ENCODE measurements at regions not wholly inside any gene's neighbourhood (a gene's known extent, or its start where the extent isn't known, plus 50 kb on each side); places are given as distances from the start of the nearest gene placed in this dataset.
"Not testable (repeated sequence)": the region's sequence is repeated elsewhere in the genome, so short reads cannot be mapped to it uniquely, and the experiment has no call there.

DNA sequence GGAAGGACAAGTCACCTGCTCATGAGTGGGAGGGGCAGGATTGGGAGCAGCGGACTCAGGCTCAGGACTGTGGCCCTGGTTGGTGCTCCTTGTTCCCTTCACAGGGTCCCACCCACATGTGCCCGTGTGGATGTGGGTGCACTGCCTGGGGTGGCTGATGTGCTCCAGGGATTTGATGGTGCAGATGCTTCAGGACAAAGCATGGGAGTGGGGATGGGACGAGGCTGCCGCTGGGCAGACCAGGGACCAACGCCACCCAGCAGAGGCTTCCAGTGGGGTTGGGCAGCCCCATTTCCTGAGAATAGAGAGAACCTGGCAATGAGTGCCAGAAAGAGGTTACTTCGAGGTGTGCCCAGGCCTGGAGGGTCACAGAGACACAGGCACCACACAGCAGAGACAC lies 65.5 kb upstream of the IGLL5 start:
- DNase-seq, result no peak

DNA sequence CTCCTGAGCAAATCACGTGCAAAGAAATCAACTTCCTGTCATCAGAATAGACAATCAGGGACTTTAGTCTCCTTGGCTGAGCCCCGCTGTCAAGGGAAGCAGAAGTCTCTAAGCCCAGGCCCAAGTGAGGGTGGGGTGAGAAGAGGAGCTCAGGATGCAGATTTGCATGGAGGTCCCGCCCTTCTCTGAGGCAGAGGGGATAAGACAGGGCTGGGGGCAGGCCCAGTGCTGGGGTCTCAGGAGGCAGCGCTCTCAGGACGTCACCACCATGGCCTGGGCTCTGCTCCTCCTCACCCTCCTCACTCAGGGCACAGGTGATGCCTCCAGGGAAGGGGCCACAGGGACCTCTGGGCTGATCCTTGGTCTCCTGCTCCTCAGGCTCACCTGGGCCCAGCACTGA lies 65.1 kb upstream of the IGLL5 start:
- not testable (repeated sequence) for DNase-seq

DNA sequence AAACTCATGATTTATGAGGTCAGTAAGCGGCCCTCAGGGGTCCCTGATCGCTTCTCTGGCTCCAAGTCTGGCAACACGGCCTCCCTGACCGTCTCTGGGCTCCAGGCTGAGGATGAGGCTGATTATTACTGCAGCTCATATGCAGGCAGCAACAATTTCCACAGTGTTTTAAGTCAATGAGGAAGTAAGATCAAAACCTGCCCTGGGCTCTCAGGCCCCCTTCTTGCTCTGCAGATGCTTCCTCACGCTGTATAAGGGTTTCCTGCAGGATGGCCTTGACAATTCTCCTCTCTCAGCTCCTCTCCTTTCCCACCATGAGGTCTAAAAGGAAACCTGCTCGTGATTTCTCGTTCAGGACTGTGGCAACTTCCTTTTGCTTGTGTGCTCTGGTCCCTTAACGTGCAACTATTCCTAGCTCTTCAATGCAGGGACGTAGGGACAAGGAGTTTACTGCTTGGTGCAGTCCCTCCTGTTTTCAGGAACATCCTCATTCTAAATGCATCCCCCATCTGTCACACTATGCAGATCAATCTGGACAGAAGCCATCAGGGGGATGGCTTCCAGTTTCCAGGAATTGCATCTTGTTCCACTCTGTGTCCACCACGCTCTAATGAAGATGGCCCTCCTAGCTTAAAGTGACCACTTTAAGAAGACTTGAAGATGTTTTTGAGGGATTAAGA lies 64.3 kb upstream of the IGLL5 start:
- DNase-seq, result peak in 2 of 3 donors; percentile 3 to 39

DNA sequence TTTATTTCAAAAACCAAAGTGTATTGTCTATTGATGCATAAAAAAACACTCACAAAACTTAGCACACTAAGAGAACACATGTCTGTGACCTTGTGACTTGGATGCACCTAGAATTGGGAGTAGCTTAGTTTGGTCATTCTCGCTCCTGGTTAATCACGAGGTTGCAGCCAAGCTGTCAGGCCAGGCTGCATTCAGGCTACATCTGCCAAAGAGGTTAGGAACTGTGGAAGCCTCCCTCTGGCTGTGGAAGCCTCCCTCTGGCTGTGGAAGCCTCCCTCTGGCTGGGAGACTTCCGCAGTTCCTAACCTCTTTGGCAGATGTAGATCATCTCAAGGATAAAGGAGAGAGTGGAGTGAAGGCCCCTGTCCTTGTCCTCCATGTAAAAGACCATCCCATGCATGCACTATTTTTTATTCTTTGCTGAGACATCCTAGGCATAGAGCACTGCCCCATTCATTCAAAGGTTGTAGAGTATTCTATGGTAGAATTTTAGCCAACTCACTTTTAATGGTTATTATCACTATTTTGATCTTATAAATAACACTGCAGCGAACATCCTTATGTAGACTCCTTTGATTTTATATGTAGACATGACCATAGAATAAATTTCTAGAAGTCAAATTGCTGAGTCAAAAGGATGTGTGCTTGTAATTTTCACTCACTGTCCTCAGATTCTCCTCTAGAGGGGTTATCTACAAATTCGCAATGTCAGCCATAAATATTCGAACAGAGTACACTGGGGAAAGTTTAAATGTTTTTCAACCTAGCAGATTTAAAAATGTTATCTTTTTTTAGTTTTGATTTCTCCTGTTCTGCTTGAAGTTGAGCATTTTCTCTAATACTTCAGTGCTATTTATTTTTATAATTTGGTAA lies 63.0 kb upstream of the IGLL5 start:
- no peak for DNase-seq

DNA sequence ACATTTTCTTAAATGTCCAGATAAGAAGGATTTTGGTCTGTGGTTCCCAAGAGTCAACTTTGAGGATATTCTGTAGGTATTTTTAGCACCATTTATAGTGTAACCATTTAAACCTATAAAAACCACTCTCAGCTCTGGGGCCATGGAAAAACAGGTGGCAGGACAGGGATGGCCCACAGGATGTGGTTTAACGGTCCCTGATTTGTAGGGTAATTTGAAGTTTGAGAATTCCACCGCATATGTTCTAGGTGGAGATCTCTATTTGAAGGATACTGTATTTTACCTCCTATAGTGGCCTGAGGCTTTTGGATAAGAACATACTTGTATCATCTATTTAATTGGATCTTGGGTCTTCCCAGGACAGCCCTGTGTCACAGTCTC lies 62.4 kb upstream of the IGLL5 start:
- no peak for DNase-seq

DNA sequence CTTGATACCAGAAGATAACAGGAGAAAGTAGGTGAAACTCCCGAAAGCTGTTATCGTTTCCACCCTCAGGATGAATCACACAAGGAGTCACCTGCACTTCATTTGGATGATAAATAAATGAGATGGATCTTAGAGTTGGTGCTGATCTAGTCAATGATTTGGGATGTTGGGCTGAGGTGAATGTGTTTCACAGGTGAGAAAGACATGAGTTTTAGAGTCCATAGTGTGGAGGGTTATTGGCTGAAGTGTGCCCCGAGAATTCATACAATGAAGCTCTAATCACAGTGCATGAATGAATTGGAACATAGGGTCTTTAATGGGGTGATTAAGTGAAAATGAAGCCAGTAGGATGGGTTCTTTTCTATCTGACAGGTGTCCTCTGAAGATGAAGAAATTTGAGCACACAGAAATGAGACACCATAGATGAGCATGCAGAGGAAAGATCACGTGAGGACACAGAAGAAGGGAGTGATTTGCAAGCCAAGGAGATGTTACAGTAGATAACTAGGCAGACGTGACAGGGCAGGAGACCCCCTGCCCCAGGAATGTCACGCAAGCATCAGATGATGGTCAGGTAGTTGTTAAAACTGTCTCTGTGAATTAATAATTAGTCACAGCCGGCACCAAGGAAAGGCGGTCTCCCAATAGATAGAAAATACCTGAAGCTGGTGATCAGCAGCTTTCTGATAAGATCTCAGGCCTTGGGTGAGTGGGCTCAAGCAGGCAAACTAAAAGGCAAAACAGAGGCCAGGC lies 60.3 kb upstream of the IGLL5 start:
- no peak for DNase-seq

DNA sequence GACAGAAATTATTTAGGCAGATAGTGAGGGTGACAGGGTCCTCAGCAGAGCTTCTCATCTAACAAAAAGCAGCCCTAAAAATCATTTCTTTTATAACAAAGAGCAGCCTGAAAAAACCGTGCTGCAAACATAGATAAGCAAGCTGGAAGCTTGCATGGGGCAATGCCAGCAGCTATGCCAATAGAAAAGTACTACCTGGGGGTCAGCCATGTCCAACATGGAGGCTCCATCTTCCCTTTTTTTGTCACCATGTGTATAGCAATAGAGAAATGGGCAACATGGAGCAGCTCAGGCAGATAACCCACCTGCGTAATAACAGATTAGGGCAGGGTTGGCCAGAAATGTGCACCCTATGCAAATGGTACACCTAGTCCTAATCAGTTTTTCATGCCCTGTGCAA lies 57.4 kb upstream of the IGLL5 start:
- DNase-seq, result no peak

DNA sequence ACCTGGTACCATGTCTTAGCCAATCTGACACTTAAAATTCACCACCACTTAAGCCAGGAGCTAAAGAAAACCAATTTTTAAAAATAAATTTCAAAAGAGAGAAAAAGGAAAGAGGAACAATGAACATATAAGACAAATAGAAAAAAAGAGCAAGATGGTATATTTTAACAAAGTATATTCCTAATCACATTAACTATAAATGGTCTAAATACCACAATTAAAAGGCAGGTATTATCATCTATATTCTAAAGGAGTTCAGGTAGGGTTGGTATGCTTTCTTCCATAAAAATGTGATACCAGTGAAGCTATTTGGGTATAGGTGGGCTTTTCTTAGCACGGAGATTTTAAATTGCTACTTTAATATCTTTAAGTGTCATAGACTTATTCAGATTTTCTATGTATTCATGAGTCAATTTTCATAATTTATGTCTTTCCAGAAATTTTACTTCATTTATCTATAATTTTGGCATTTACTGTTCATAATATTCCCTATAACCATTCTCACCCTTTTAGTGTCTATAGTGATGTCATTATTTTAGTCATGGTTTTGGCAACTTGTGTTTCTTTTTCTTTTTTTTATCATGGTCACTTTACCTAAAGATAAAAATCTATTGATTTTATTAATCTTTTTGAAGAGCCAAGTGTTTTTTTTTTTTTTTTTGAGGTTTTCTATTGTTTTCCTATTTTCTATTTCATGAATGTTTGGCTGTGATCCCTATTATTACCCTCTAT lies 56.5 kb upstream of the IGLL5 start:
- no peak for DNase-seq

DNA sequence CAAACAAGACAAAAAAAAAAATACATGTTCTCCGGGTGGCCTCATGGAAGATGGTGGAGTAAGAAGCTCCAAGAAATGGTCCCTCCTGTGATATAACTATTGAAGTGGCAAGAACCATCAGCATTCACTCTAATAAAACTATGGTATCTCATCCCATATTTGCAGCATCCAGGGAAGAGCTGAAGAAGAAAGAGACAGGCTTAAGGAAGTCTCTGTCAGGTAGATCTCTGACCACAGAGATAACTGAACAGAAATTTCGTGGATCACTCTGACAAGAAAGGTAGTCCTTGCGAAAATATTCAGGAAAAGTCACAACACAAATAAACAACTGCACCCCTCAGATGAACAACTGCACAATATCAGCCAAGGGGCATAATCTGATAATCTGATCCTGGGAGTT lies 54.6 kb upstream of the IGLL5 start:
- DNase-seq, result no peak

DNA sequence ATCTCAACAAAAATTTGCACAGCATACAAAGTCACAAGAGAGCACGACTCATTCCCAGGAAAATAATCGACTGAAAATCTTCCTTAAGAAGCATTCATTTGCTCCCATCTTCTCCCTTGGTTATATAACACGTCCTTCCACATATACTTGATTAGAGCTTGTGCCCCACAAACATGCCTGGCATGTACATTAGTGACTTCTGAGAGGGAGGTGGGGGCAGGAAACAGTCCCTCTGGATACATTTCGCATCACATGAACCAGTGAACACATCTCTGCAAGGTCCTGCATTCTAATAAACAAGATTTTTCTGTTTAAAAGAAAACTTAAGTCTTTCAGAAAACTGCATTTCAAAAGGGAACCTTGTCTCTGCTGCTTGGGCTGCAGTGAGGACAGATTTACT lies 54.1 kb upstream of the IGLL5 start:
- no peak for DNase-seq

DNA sequence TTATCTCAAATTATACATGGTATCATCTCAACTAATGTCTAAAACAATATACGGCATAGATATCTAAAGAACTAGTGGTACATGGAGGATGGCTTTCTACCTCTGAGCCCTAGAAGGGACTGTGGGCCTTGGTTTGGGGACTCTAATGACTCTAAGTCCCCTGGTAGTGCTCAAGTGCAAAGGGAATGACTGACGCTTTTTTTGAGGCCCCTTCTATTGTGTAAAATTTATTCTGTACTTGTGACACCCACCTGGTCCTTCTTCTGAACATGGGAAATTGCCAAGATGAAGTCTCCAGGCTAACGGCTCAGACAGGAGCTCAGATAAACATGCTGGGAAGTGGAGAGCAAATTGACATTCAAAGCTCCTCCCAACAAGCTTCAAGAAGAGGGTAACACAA lies 53.4 kb upstream of the IGLL5 start:
- DNase-seq, result no peak

DNA sequence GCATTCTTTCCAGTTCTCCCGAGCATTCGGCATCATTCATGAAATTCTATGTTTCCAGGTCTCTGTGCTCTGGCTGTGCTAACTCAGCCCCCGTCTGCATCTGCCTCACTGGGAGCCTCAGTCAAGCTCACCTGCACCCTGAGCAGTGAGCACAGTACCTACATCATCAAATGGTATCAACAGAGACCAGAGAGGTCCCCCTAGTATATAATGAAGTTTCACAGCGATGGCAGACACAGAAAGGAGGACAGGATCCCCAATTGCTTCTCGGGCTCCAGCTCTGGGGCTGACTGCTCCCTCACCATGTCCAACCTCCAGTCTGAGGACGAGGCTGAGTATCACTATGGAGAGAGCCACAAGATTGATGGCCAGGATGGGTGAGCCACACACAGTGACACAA lies 52.8 kb upstream of the IGLL5 start:
- no peak for DNase-seq

DNA sequence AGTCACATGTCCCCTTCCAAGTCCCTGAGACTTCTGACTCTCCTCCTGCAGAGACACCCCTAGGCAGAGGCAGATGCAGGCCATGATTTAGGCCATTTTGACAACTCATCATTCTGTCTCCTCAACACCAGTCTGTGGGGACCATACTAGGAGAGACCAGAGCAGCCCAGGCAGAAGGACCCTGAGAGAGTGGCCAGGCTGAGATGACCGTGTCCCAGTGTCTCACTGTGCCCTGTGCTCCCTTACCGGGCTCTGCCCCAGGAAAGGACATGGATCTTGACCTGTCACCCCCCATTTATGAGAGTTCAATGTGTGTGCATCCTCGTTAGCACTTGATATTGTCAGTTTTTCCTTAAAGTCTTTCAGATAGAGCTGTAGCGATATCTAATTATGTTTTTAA lies 52.4 kb upstream of the IGLL5 start:
- no peak for DNase-seq

DNA sequence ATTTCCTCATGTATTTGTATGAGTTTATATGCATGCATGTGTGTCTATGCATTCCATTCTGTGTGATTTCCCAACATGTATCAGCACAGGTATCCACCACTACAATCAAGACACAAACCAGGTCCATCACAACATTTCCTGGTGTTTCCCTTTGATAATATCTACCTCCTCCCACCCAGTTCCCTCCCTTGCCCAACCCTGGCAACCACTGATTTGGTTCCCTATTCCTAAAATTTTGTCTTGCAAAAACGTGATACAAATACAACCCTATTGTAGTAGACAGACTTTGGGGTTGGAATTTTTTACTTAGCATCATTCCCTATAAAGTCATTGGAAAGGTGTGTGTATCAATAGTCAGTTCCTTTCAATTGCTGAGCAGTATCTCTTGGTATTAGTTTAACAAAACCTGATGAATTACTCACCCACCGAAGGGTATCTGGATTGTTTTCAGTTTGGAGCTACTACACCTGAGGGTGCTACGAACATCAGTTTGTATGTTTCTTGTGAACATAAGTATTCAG lies 51.8 kb upstream of the IGLL5 start:
- DNase-seq, result no peak

DNA sequence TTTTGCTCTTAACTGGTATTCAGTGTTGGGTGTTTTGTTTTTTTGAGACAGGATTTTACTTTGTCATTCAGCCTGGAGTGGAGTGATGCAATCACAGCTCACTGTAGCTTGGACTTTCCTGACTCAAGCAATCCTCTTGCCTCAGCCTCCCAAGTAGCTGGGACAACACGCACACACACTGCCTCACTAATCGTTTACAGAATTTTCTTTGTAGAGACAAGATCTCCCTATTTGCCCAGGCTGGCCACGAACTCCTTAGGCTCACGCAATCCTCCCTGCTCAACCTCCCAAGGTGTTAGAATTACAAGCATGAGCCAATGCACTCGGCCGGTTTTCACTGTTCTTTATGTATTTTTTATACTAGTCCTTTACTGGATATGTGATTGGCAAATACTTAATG lies 51.0 kb upstream of the IGLL5 start:
- no peak for DNase-seq
